ENCODE measurements at regions not wholly inside any gene's neighbourhood (a gene's known extent, or its start where the extent isn't known, plus 50 kb on each side); places are given as distances from the start of the nearest gene placed in this dataset.

DNA sequence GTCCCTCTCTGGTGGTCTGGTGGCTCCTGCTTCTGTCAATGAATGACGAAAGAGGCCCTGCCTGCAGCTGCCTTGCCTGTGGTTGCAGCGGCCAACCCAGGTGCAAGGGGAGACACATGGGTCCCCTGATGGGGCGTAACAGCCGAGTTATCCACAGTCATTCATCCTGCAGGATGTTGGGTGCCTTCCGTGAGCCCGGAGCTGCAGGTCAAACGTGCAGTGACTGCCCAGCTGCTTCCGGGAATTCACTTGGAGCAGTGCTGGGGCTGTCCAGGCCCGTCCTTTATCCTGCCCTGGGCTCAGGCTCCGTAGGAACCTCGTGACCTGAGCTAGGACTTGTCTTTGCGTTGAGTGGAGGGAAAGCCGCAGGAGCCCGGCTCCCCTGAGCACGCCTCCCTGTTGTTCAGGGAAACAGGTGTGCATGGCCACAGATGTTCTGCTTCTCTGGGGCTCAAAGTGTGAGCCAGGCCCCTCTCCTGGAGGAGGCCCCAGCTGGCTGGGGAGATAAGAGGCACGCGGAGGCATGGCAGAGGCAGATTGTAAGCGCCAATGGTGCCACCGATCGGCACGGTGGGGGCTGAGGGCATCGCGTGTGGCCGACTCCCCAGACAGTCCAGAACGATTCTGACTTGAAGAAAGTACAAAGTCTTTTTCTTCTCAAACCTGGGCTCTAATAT is 635.4 kb downstream of the BRD1 start:
- no peaks in the 10 kb centered on the region for H3K4me1 ChIP-seq (ENCODE audit: control insufficient read depth, insufficient read depth, low read length)
- H3K9me3 ChIP-seq (ENCODE audit: control insufficient read depth, insufficient read depth, low read depth, low read length) = no peaks in the 10 kb centered on the region
- H3K4me3 ChIP-seq (ENCODE audit: low read depth, low read length) = no peak overlapping the region
- TF ChIP-seq ZBTB21 (tag by site-specific recombination; IDR thresholded peaks at IDR 0.05) (no peak), ZNF837 (tag by site-specific recombination; IDR thresholded peaks at IDR 0.05) (no peak), CTCF (tag by site-specific recombination; IDR thresholded peaks at IDR 0.05) (no peak), YY2 (tag by site-specific recombination; IDR thresholded peaks at IDR 0.05) (no peak), ZNF664 (tag by site-specific recombination; IDR thresholded peaks at IDR 0.05) (no peak), HIC1 (tag by site-specific recombination; IDR thresholded peaks at IDR 0.05) (no peak), ZNF600 (tag by site-specific recombination; IDR thresholded peaks at IDR 0.05) (no peak)
- TF ChIP-seq, protein P1, sequence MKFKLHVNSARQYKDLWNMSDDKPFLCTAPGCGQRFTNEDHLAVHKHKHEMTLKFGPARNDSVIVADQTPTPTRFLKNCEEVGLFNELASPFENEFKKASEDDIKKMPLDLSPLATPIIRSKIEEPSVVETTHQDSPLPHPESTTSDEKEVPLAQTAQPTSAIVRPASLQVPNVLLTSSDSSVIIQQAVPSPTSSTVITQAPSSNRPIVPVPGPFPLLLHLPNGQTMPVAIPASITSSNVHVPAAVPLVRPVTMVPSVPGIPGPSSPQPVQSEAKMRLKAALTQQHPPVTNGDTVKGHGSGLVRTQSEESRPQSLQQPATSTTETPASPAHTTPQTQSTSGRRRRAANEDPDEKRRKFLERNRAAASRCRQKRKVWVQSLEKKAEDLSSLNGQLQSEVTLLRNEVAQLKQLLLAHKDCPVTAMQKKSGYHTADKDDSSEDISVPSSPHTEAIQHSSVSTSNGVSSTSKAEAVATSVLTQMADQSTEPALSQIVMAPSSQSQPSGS (tag by site-specific recombination; IDR thresholded peaks at IDR 0.05; ENCODE audit: low read depth) = no peak
- CTCF ChIA-PET = no interaction called here
- no peak overlapping the region for H3K27ac ChIP-seq (ENCODE audit: extremely low read depth, low read depth, low read length)
- no peaks in the 10 kb centered on the region for H3K36me3 ChIP-seq (ENCODE audit: control insufficient read depth in 2 of 2, insufficient read depth in 1 of 2, low read length in 2 of 2)
- POLR2A ChIA-PET = no interaction called here

DNA sequence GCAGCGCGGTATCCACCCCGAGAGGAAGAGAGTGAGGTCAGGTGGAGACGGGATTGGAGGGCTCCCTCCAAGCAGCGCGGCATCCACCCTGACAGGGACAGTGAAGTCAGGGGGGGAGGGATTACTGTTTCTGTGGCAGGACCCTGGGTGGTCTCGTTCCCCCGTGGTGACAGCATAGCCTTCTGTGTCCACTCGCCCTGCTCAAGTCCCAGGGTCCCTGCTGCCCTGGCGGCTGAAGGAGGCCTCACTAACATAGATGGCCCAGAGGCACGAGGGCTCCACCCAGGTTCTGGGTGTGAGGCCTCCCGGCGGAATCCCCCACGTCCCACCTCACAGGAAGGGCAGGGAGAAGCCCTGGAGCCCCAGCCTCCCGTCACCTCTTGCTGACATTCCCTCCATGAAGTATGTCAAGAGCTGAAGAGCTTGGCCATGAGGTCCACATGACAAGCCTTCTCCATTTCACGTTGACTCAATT is 636.1 kb downstream of the BRD1 start:
- ChIA-PET CTCF (no interaction called here), POLR2A (no interaction called here)
- H3K27ac ChIP-seq (ENCODE audit: extremely low read depth, low read depth, low read length) = no peak overlapping the region
- H3K4me1 ChIP-seq (ENCODE audit: control insufficient read depth, insufficient read depth, low read length) = no peaks in the 10 kb centered on the region
- no peak overlapping the region for H3K4me3 ChIP-seq (ENCODE audit: low read depth, low read length)
- TF ChIP-seq ZNF169 (tag by site-specific recombination; IDR thresholded peaks at IDR 0.05) = no peak
- no peak for TF ChIP-seq ZNF837 (tag by site-specific recombination; IDR thresholded peaks at IDR 0.05)
- no peak for TF ChIP-seq EGR2 (tag by site-specific recombination; IDR thresholded peaks at IDR 0.05; ENCODE audit: low read depth)
- no peak for TF ChIP-seq SALL2 (tag by site-specific recombination; IDR thresholded peaks at IDR 0.05; ENCODE audit: borderline replicate concordance)
- H3K9me3 ChIP-seq (ENCODE audit: control insufficient read depth, insufficient read depth, low read depth, low read length) = no peaks in the 10 kb centered on the region
- H3K36me3 ChIP-seq (ENCODE audit: control insufficient read depth in 2 of 2, insufficient read depth in 1 of 2, low read length in 2 of 2) = no peaks in the 10 kb centered on the region

DNA sequence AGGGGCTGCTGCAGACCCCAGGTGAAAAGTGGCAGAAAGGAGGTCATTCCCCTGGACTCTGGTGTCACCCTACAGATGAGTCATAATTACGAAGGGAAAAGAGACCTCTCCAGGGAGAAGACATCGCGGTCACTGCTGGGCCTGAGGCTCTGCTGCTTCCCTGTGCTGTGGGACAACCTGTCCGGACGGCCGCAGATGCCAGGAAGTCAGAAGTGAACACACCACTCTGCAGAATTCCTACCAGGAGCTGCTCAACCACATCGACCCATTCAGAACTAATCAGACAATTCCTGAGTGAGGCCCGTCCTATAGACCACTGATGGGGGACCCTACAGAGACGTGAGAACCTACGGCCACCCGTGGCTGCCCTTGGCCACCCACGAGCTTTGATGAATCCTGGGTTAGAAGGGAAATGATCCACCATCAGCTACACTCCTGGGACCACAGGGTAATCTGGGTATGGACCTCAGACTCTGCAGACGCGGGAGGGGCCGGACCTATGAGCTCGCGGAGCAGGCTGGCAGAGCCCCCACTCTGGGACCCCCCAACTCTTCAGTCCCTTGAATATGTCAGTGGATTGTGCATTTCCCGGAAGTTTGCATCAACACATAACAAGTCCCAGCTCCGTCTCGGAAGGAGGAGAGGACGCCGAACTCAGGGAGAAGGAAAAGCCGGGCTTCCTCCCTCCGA is 636.7 kb downstream of the BRD1 start:
- TF ChIP-seq, protein P2, sequence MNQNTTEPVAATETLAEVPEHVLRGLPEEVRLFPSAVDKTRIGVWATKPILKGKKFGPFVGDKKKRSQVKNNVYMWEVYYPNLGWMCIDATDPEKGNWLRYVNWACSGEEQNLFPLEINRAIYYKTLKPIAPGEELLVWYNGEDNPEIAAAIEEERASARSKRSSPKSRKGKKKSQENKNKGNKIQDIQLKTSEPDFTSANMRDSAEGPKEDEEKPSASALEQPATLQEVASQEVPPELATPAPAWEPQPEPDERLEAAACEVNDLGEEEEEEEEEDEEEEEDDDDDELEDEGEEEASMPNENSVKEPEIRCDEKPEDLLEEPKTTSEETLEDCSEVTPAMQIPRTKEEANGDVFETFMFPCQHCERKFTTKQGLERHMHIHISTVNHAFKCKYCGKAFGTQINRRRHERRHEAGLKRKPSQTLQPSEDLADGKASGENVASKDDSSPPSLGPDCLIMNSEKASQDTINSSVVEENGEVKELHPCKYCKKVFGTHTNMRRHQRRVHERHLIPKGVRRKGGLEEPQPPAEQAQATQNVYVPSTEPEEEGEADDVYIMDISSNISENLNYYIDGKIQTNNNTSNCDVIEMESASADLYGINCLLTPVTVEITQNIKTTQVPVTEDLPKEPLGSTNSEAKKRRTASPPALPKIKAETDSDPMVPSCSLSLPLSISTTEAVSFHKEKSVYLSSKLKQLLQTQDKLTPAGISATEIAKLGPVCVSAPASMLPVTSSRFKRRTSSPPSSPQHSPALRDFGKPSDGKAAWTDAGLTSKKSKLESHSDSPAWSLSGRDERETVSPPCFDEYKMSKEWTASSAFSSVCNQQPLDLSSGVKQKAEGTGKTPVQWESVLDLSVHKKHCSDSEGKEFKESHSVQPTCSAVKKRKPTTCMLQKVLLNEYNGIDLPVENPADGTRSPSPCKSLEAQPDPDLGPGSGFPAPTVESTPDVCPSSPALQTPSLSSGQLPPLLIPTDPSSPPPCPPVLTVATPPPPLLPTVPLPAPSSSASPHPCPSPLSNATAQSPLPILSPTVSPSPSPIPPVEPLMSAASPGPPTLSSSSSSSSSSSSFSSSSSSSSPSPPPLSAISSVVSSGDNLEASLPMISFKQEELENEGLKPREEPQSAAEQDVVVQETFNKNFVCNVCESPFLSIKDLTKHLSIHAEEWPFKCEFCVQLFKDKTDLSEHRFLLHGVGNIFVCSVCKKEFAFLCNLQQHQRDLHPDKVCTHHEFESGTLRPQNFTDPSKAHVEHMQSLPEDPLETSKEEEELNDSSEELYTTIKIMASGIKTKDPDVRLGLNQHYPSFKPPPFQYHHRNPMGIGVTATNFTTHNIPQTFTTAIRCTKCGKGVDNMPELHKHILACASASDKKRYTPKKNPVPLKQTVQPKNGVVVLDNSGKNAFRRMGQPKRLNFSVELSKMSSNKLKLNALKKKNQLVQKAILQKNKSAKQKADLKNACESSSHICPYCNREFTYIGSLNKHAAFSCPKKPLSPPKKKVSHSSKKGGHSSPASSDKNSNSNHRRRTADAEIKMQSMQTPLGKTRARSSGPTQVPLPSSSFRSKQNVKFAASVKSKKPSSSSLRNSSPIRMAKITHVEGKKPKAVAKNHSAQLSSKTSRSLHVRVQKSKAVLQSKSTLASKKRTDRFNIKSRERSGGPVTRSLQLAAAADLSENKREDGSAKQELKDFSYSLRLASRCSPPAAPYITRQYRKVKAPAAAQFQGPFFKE (tag by site-specific recombination; IDR thresholded peaks at IDR 0.05; ENCODE audit: borderline replicate concordance) = no peak
- no peak for TF ChIP-seq ZIC2 (tag by site-specific recombination; IDR thresholded peaks at IDR 0.05)
- no peak for TF ChIP-seq RBAK (tag by site-specific recombination; IDR thresholded peaks at IDR 0.05)
- TF ChIP-seq ZBTB48 (tag by site-specific recombination; IDR thresholded peaks at IDR 0.05) = no peak
- no peak for TF ChIP-seq ZNF621 (tag by site-specific recombination; IDR thresholded peaks at IDR 0.05)
- TF ChIP-seq YY1 (tag by site-specific recombination; IDR thresholded peaks at IDR 0.05) = no peak
- Histone ChIP-seq H3K4me3 (ENCODE audit: low read depth, low read length) (no peak overlapping the region), H3K36me3 (ENCODE audit: control insufficient read depth in 2 of 2, insufficient read depth in 1 of 2, low read length in 2 of 2) (no peaks in the 10 kb centered on the region), H3K27ac (ENCODE audit: extremely low read depth, low read depth, low read length) (no peak overlapping the region), H3K9me3 (ENCODE audit: control insufficient read depth, insufficient read depth, low read depth, low read length) (no peaks in the 10 kb centered on the region), H3K4me1 (ENCODE audit: control insufficient read depth, insufficient read depth, low read length) (no peaks in the 10 kb centered on the region)
- POLR2A ChIA-PET = no interaction called here
- CTCF ChIA-PET = no interaction called here
